ENCODE measurements at regions not wholly inside any gene's neighbourhood (a gene's known extent, or its start where the extent isn't known, plus 50 kb on each side); places are given as distances from the start of the nearest gene placed in this dataset.

DNA sequence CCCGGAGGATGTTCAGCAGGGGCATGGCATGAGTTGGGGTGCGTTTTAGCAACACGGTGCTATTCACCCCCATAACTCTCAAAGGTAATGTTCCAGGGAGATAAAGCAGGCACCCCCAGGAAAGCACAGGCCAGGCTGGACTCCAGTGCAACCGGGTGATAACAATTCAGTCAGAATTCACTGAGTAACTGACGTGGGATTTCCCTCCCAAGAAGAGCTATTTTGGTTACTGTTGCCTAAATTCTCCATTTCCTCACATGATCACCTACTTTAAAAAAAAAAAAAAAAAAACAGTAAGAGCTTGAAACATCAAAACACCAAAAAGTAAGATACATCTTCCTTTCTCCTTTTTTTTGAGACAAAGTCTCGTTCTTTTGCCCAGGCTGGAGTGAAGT, 137.6 kb upstream of the WWC1 start:
- no peaks in the 10 kb centered on the region for H3K9me3 ChIP-seq (ENCODE audit: low read length)
- TF ChIP-seq EZH2 (IDR thresholded peaks at IDR 0.05; ENCODE audit: borderline replicate concordance, low read length): no peak
- TF ChIP-seq, protein P1, sequence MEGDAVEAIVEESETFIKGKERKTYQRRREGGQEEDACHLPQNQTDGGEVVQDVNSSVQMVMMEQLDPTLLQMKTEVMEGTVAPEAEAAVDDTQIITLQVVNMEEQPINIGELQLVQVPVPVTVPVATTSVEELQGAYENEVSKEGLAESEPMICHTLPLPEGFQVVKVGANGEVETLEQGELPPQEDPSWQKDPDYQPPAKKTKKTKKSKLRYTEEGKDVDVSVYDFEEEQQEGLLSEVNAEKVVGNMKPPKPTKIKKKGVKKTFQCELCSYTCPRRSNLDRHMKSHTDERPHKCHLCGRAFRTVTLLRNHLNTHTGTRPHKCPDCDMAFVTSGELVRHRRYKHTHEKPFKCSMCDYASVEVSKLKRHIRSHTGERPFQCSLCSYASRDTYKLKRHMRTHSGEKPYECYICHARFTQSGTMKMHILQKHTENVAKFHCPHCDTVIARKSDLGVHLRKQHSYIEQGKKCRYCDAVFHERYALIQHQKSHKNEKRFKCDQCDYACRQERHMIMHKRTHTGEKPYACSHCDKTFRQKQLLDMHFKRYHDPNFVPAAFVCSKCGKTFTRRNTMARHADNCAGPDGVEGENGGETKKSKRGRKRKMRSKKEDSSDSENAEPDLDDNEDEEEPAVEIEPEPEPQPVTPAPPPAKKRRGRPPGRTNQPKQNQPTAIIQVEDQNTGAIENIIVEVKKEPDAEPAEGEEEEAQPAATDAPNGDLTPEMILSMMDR (IDR thresholded peaks at IDR 0.05; ENCODE audit: low read length): no peak
- no peak overlapping the region for H3K9ac ChIP-seq (ENCODE audit: low read length)
- H3K27ac ChIP-seq (ENCODE audit: low read depth, low read length, poor library complexity, severe bottlenecking): no peak overlapping the region
- H3K4me1 ChIP-seq (ENCODE audit: insufficient read depth, low read length, severe bottlenecking): no peaks in the 10 kb centered on the region
- H4K20me1 ChIP-seq (ENCODE audit: insufficient read depth, low read length): no peaks in the 10 kb centered on the region
- H3K4me2 ChIP-seq (ENCODE audit: low read length): no peak overlapping the region
- H3K79me2 ChIP-seq (ENCODE audit: insufficient read depth, low read length): no peaks in the 10 kb centered on the region
- H3K27me3 ChIP-seq (ENCODE audit: insufficient read depth, low read length): no peaks in the 10 kb centered on the region
- H3K9me2 ChIP-seq (ENCODE audit: low read depth, low read length): no peaks in the 10 kb centered on the region
- H2AFZ ChIP-seq (ENCODE audit: low read length): no peak overlapping the region
- H3F3A ChIP-seq (ENCODE audit: insufficient read depth, low read length): no peaks in the 10 kb centered on the region
- no peaks in the 10 kb centered on the region for H3K36me3 ChIP-seq (ENCODE audit: insufficient read depth, low read length)
- no peak overlapping the region for H3K4me3 ChIP-seq (ENCODE audit: low read depth, low read length, poor library complexity, severe bottlenecking)

DNA sequence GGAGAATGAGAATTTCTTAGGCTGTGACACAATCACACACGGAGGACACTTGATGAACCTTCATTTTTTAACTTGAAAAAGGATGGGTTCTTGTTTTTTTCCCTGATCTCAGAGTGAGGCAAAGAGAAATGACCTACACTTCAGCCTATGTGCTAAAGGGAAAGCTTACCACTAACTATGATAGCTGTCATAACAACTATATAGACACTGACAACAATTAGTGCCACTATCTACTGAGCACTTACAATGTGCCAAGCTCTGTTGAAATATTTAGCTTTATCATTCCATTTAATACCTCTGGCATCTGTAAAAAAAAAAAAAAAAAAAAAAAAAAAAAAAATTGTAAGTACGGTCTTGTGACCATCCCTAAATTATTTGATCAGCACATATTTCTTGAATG, 135.9 kb upstream of the WWC1 start:
- Histone ChIP-seq H3K9me2 (ENCODE audit: low read depth, low read length) (no peaks in the 10 kb centered on the region), H3K9me3 (ENCODE audit: low read length) (no peaks in the 10 kb centered on the region), H3K36me3 (ENCODE audit: insufficient read depth, low read length) (no peaks in the 10 kb centered on the region), H4K20me1 (ENCODE audit: insufficient read depth, low read length) (no peaks in the 10 kb centered on the region), H3K9ac (ENCODE audit: low read length) (no peak overlapping the region), H3K79me2 (ENCODE audit: insufficient read depth, low read length) (no peaks in the 10 kb centered on the region), H3K4me2 (ENCODE audit: low read length) (no peak overlapping the region), H3K27ac (ENCODE audit: low read depth, low read length, poor library complexity, severe bottlenecking) (no peak overlapping the region), H3K4me3 (ENCODE audit: low read depth, low read length, poor library complexity, severe bottlenecking) (no peak overlapping the region), H3F3A (ENCODE audit: insufficient read depth, low read length) (no peaks in the 10 kb centered on the region), H3K27me3 (ENCODE audit: insufficient read depth, low read length) (no peaks in the 10 kb centered on the region), H2AFZ (ENCODE audit: low read length) (no peak overlapping the region), H3K4me1 (ENCODE audit: insufficient read depth, low read length, severe bottlenecking) (no peaks in the 10 kb centered on the region)
- TF ChIP-seq, protein P1 (IDR thresholded peaks at IDR 0.05; ENCODE audit: low read length): no peak
- TF ChIP-seq EZH2 (IDR thresholded peaks at IDR 0.05; ENCODE audit: borderline replicate concordance, low read length): no peak

DNA sequence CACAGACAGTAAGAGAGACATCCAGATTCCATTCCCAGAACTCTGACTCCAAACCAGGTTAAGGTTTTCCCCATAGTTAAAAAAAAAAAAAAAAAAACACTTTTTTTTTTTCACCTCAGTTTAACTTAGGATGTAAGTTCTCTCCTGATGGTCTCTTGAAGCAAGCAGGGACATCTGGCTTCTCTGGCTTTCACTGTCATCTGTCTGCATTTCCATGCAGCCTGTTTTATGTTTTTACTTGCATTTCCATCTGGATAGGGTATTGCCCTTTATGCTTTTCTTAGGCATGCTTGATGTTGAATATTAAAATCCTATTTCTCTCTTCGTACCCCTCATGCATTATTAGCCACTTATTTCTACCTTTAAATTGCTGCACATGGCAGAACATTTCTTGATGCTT, 135.3 kb upstream of the WWC1 start:
- no peaks in the 10 kb centered on the region for H3K4me1 ChIP-seq (ENCODE audit: insufficient read depth, low read length, severe bottlenecking)
- no peaks in the 10 kb centered on the region for H3K27me3 ChIP-seq (ENCODE audit: insufficient read depth, low read length)
- no peak overlapping the region for H2AFZ ChIP-seq (ENCODE audit: low read length)
- H3K9me3 ChIP-seq (ENCODE audit: low read length): no peaks in the 10 kb centered on the region
- no peaks in the 10 kb centered on the region for H3K79me2 ChIP-seq (ENCODE audit: insufficient read depth, low read length)
- H3K9me2 ChIP-seq (ENCODE audit: low read depth, low read length): no peaks in the 10 kb centered on the region
- TF ChIP-seq EZH2 (IDR thresholded peaks at IDR 0.05; ENCODE audit: borderline replicate concordance, low read length): no peak
- TF ChIP-seq, protein P1 (IDR thresholded peaks at IDR 0.05; ENCODE audit: low read length): no peak
- no peak overlapping the region for H3K27ac ChIP-seq (ENCODE audit: low read depth, low read length, poor library complexity, severe bottlenecking)
- no peaks in the 10 kb centered on the region for H3K36me3 ChIP-seq (ENCODE audit: insufficient read depth, low read length)
- no peak overlapping the region for H3K9ac ChIP-seq (ENCODE audit: low read length)
- H3F3A ChIP-seq (ENCODE audit: insufficient read depth, low read length): no peaks in the 10 kb centered on the region
- H4K20me1 ChIP-seq (ENCODE audit: insufficient read depth, low read length): no peaks in the 10 kb centered on the region
- H3K4me2 ChIP-seq (ENCODE audit: low read length): no peak overlapping the region
- no peak overlapping the region for H3K4me3 ChIP-seq (ENCODE audit: low read depth, low read length, poor library complexity, severe bottlenecking)
